C4-2B (cell line): ENCODE measurements at regions not wholly inside any gene's neighbourhood (a gene's known extent, or its start where the extent isn't known, plus 50 kb on each side); places are given as distances from the start of the nearest gene placed in this dataset.
"Not testable (repeated sequence)": the region's sequence is repeated elsewhere in the genome, so short reads cannot be mapped to it uniquely, and the experiment has no call there.

Experiments
- ZFX ChIP-seq: fragments of 450-650 bp; IDR thresholded peaks from 2 replicates; pipeline ENCODE4 v1.6.1; 2017
- TF ChIP-seq, protein P1 (sequence below): fragments of 450-650 bp; conservative IDR thresholded peaks from 2 replicates; pipeline ENCODE4 v1.5.1; 2017; ENCODE audit warnings: mild to moderate bottlenecking

DNA sequence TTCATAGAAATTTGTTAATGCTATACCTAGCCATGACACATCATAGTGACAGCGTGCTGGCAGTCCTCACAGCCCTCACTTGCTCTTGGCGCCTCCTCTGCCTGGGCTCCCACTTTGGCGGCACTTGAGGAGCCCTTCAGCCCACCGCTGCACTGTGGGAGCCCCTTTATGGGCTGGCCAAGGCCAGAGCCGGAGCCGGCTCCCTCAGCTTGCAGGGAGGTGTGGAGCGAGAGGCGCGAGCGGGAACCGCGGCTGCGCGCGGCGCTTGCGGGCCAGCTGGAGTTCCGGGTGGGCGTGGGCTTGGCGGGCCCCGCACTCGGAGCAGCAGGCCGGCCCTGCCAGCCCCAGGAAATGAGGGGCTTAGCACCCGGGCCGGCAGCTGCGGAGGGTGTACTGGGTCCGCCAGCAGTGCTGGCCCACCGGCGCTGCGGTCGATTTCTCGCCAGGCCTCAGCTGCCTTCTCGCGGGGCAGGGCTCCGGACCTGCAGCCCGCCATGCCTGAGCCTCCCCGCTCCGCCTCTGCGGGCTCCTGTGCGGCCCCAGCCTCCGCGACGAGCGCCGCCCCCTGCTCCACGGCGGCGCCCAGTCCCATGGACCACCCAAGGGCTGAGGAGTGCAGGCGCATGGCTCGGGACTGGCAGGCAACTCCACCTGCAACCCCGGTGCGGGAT lies 515.0 kb upstream of the GALNTL6 start:
- TF ChIP-seq, protein P1, sequence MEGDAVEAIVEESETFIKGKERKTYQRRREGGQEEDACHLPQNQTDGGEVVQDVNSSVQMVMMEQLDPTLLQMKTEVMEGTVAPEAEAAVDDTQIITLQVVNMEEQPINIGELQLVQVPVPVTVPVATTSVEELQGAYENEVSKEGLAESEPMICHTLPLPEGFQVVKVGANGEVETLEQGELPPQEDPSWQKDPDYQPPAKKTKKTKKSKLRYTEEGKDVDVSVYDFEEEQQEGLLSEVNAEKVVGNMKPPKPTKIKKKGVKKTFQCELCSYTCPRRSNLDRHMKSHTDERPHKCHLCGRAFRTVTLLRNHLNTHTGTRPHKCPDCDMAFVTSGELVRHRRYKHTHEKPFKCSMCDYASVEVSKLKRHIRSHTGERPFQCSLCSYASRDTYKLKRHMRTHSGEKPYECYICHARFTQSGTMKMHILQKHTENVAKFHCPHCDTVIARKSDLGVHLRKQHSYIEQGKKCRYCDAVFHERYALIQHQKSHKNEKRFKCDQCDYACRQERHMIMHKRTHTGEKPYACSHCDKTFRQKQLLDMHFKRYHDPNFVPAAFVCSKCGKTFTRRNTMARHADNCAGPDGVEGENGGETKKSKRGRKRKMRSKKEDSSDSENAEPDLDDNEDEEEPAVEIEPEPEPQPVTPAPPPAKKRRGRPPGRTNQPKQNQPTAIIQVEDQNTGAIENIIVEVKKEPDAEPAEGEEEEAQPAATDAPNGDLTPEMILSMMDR: not testable (repeated sequence)
- not testable (repeated sequence) for TF ChIP-seq ZFX
